ENCODE measurements at regions not wholly inside any gene's neighbourhood (a gene's known extent, or its start where the extent isn't known, plus 50 kb on each side); places are given as distances from the start of the nearest gene placed in this dataset.

DNA sequence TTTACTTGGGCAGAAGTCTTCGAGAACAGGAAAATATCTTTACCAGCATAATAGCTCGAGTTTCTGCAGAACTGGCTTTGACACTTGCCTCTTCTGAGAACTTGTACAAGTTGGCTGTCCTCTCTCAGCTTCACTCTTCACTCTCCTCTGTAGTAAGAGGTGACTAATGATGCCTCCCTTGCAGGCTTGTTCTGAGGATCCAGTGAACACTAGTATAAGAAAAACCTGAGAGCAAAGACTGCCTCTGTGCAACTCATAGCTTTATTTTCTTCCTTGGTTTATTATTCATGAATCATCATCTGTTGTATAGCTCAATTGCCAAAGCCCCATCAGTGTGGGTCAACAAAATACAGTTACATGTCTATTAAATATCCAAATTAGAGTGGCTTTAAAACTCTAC, 266.7 kb upstream of the CLNK start:
- Histone ChIP-seq H3K9ac (ENCODE audit: low read length) (no peak overlapping the region), H3K4me1 (ENCODE audit: insufficient read depth, low read length, severe bottlenecking) (no peaks in the 10 kb centered on the region), H3F3A (ENCODE audit: insufficient read depth, low read length) (no peaks in the 10 kb centered on the region), H3K4me2 (ENCODE audit: low read length) (no peak overlapping the region), H3K9me2 (ENCODE audit: low read depth, low read length) (no peaks in the 10 kb centered on the region), H3K27me3 (ENCODE audit: insufficient read depth, low read length) (no peaks in the 10 kb centered on the region), H3K79me2 (ENCODE audit: insufficient read depth, low read length) (no peaks in the 10 kb centered on the region), H3K9me3 (ENCODE audit: low read length) (no peaks in the 10 kb centered on the region), H3K4me3 (ENCODE audit: low read depth, low read length, poor library complexity, severe bottlenecking) (no peak overlapping the region), H3K36me3 (ENCODE audit: insufficient read depth, low read length) (no peaks in the 10 kb centered on the region), H2AFZ (ENCODE audit: low read length) (no peak overlapping the region), H4K20me1 (ENCODE audit: insufficient read depth, low read length) (no peaks in the 10 kb centered on the region), H3K27ac (ENCODE audit: low read depth, low read length, poor library complexity, severe bottlenecking) (no peak overlapping the region)
- no peak for TF ChIP-seq CTCF (IDR thresholded peaks at IDR 0.05; ENCODE audit: low read length)
- TF ChIP-seq EZH2 (IDR thresholded peaks at IDR 0.05; ENCODE audit: borderline replicate concordance, low read length): no peak

- Histone ChIP-seq H4K20me1 (ENCODE audit: insufficient read depth, low read length) (no peaks in the 10 kb centered on the region), H3K36me3 (ENCODE audit: insufficient read depth, low read length) (no peaks in the 10 kb centered on the region), H3K9ac (ENCODE audit: low read length) (no peak overlapping the region), H3K79me2 (ENCODE audit: insufficient read depth, low read length) (no peaks in the 10 kb centered on the region), H3K27ac (ENCODE audit: low read depth, low read length, poor library complexity, severe bottlenecking) (no peak overlapping the region), H3K9me2 (ENCODE audit: low read depth, low read length) (no peaks in the 10 kb centered on the region), H3K27me3 (ENCODE audit: insufficient read depth, low read length) (no peaks in the 10 kb centered on the region), H3F3A (ENCODE audit: insufficient read depth, low read length) (no peaks in the 10 kb centered on the region), H3K9me3 (ENCODE audit: low read length) (no peaks in the 10 kb centered on the region), H2AFZ (ENCODE audit: low read length) (no peak overlapping the region), H3K4me2 (ENCODE audit: low read length) (no peak overlapping the region), H3K4me3 (ENCODE audit: low read depth, low read length, poor library complexity, severe bottlenecking) (no peak overlapping the region), H3K4me1 (ENCODE audit: insufficient read depth, low read length, severe bottlenecking) (no peaks in the 10 kb centered on the region)
- TF ChIP-seq CTCF (IDR thresholded peaks at IDR 0.05; ENCODE audit: low read length) (no peak), EZH2 (IDR thresholded peaks at IDR 0.05; ENCODE audit: borderline replicate concordance, low read length) (no peak)
Observed at GRCh38 chr4:10949039-10949733, 264.6 kb upstream of the CLNK start.

- no peak overlapping the region for H3K27ac ChIP-seq (ENCODE audit: low read depth, low read length, poor library complexity, severe bottlenecking)
- no peak for TF ChIP-seq EZH2 (IDR thresholded peaks at IDR 0.05; ENCODE audit: borderline replicate concordance, low read length)
- no peak overlapping the region for H3K9ac ChIP-seq (ENCODE audit: low read length)
- no peaks in the 10 kb centered on the region for H3K36me3 ChIP-seq (ENCODE audit: insufficient read depth, low read length)
- no peaks in the 10 kb centered on the region for H4K20me1 ChIP-seq (ENCODE audit: insufficient read depth, low read length)
- H3K9me2 ChIP-seq (ENCODE audit: low read depth, low read length): no peaks in the 10 kb centered on the region
- no peaks in the 10 kb centered on the region for H3F3A ChIP-seq (ENCODE audit: insufficient read depth, low read length)
- H3K4me2 ChIP-seq (ENCODE audit: low read length): no peak overlapping the region
- no peak overlapping the region for H3K4me3 ChIP-seq (ENCODE audit: low read depth, low read length, poor library complexity, severe bottlenecking)
- no peaks in the 10 kb centered on the region for H3K27me3 ChIP-seq (ENCODE audit: insufficient read depth, low read length)
- H3K4me1 ChIP-seq (ENCODE audit: insufficient read depth, low read length, severe bottlenecking): no peaks in the 10 kb centered on the region
- H3K9me3 ChIP-seq (ENCODE audit: low read length): no peaks in the 10 kb centered on the region
- H3K79me2 ChIP-seq (ENCODE audit: insufficient read depth, low read length): no peaks in the 10 kb centered on the region
- H2AFZ ChIP-seq (ENCODE audit: low read length): no peak overlapping the region
Observed at GRCh38 chr4:10947898-10948297, 263.3 kb upstream of the CLNK start.

GRCh38 chr4:10944321-10944720, 259.8 kb upstream of the CLNK start:
- Histone ChIP-seq H3K27ac (ENCODE audit: low read depth, low read length, poor library complexity, severe bottlenecking) (no peak overlapping the region), H3F3A (ENCODE audit: insufficient read depth, low read length) (no peaks in the 10 kb centered on the region), H3K36me3 (ENCODE audit: insufficient read depth, low read length) (no peaks in the 10 kb centered on the region), H3K9ac (ENCODE audit: low read length) (no peak overlapping the region), H3K79me2 (ENCODE audit: insufficient read depth, low read length) (no peaks in the 10 kb centered on the region), H3K4me3 (ENCODE audit: low read depth, low read length, poor library complexity, severe bottlenecking) (no peak overlapping the region), H4K20me1 (ENCODE audit: insufficient read depth, low read length) (no peaks in the 10 kb centered on the region), H3K4me2 (ENCODE audit: low read length) (no peak overlapping the region), H2AFZ (ENCODE audit: low read length) (no peak overlapping the region), H3K9me2 (ENCODE audit: low read depth, low read length) (no peaks in the 10 kb centered on the region), H3K9me3 (ENCODE audit: low read length) (no peaks in the 10 kb centered on the region), H3K4me1 (ENCODE audit: insufficient read depth, low read length, severe bottlenecking) (no peaks in the 10 kb centered on the region), H3K27me3 (ENCODE audit: insufficient read depth, low read length) (no peaks in the 10 kb centered on the region)
- TF ChIP-seq CTCF (IDR thresholded peaks at IDR 0.05; ENCODE audit: low read length): no peak
- no peak for TF ChIP-seq EZH2 (IDR thresholded peaks at IDR 0.05; ENCODE audit: borderline replicate concordance, low read length)

Measured in OCI-LY1 (cell line).